K562 (cell line): ENCODE measurements at regions not wholly inside any gene's neighbourhood (a gene's known extent, or its start where the extent isn't known, plus 50 kb on each side); places are given as distances from the start of the nearest gene placed in this dataset.

Experiments used
- ATAC-seq: fragments of 200-7000 bp; cut with Tn5 transposase; 3 replicates; pipeline ENCODE4 v1.9.1; 2020; ENCODE audit warnings: moderate library complexity
- BruUV-seq: library from RNA; stranded (reverse); fragments of 400-500 nt; replicated peaks from 2 replicates; lab custom pipeline; 2021; lab: Mats Ljungman, UMichigan
- CTCF ChIA-PET: fragments of 300-600 bp; formaldehyde crosslinking; extraction: SDS; loops from one replicate; lab custom pipeline; 2021; ENCODE audit warnings: low intra/inter-chr PET ratio; lab: Yijun Ruan, JAX
- POLR2A ChIA-PET: fragments of 300-600, 350-650 bp; sonication (Branson Sonifier 250); formaldehyde crosslinking; extraction: SDS; loops from one replicate; lab custom pipeline; 2021; ENCODE audit warnings: antibody characterized with exemption, inconsistent platforms; lab: Yijun Ruan, JAX
- DNase-seq, 4 experiments: peaks; one replicate each; pipeline versions ENCODE4 v3.0.0 to v3.0.0-alpha.2; 2011 to 2018; ENCODE audit warnings: low spot score in 3 of 4, mixed read lengths in 3 of 4; ENCODE audit errors: extremely low read depth in 1 of 4
- FAIRE-seq: peaks from 2 replicates; lab custom pipeline; 2011; peaks lifted over from hg19 to GRCh38; lab: Jason Lieb, UNC
- H2AFZ ChIP-seq: 2 replicates; pipeline ENCODE4 v1.6.0; 2011; ENCODE audit warnings: low read depth, low read length, control low read depth, inconsistent platforms
- H3K27ac ChIP-seq: fragments of 200-600 bp; 3 replicates; pipeline ENCODE4 v1.8.0; 2011; ENCODE audit warnings: low read depth, mild to moderate bottlenecking, control low read depth, inconsistent platforms, low read length, moderate library complexity, mixed read lengths; ENCODE audit errors: extremely low read depth
- H3K27me3 ChIP-seq, 2 experiments: fragments of 300-600 bp in 1 of 2; 2 replicates in 1 of 2; 3 replicates in 1 of 2; pipeline versions ENCODE4 v1.6.0 to v1.8.0; 2011; ENCODE audit warnings: inconsistent platforms in 2 of 2, low read length in 2 of 2, mild to moderate bottlenecking in 1 of 2, mixed read lengths in 1 of 2, moderate library complexity in 1 of 2; ENCODE audit not compliant: control insufficient read depth in 2 of 2, insufficient read depth in 2 of 2
- H3K36me3 ChIP-seq: fragments of 300-600 bp; 3 replicates; pipeline ENCODE4 v1.8.0; 2011; ENCODE audit warnings: mild to moderate bottlenecking, low read length, inconsistent platforms; ENCODE audit not compliant: control insufficient read depth, insufficient read depth
- H3K4me1 ChIP-seq, 2 experiments: fragments of 200-600 bp in 1 of 2; replicated peaks in 1 of 2; 2 replicates in 1 of 2; 3 replicates in 1 of 2; pipeline versions ENCODE4 v1.5.1 to v1.8.0; 2011; ENCODE audit warnings: inconsistent platforms in 2 of 2, low read length in 2 of 2, mild to moderate bottlenecking in 1 of 2, mixed read lengths in 1 of 2, moderate library complexity in 1 of 2; ENCODE audit not compliant: control insufficient read depth in 2 of 2, insufficient read depth in 2 of 2
- H3K4me2 ChIP-seq: 2 replicates; pipeline ENCODE4 v1.6.1; 2011; ENCODE audit warnings: low read length, control low read depth, inconsistent platforms, mixed read lengths; ENCODE audit not compliant: insufficient read depth
- H3K4me3 ChIP-seq: fragments of 200-600 bp; sonication (generic), shearing (Covaris generic); 2 replicates; pipeline ENCODE4 v1.5.1; 2016; ENCODE audit warnings: control low read depth, inconsistent platforms
- H3K79me2 ChIP-seq: fragments of 200-600 bp; 3 replicates; pipeline ENCODE4 v1.8.0; 2011; ENCODE audit warnings: low read length, inconsistent platforms; ENCODE audit not compliant: control insufficient read depth, insufficient read depth
- H3K9ac ChIP-seq, 2 experiments: 2 replicates each; pipeline versions ENCODE4 v1.6.0 to v1.6.1; 2011; ENCODE audit warnings: low read depth in 2 of 2, low read length in 2 of 2, control low read depth in 1 of 2, inconsistent platforms in 1 of 2, mild to moderate bottlenecking in 1 of 2, mixed read lengths in 1 of 2; ENCODE audit not compliant: insufficient read depth in 1 of 2
- H3K9me1 ChIP-seq: one replicate; pipeline ENCODE4 v1.6.0; 2011; ENCODE audit warnings: inconsistent platforms, mild to moderate bottlenecking, low read length, moderate library complexity; ENCODE audit not compliant: control insufficient read depth, insufficient read depth
- H3K9me3 ChIP-seq: replicated peaks from 2 replicates; pipeline ENCODE4 v1.5.1; 2011; ENCODE audit warnings: low read depth, low read length, inconsistent platforms; ENCODE audit not compliant: control insufficient read depth, insufficient read depth
- H4K20me1 ChIP-seq: replicated peaks from 2 replicates; pipeline ENCODE4 v1.6.1; 2011; ENCODE audit warnings: low read length, inconsistent platforms, mixed read lengths; ENCODE audit not compliant: control insufficient read depth, insufficient read depth
- CCAR2 ChIP-seq: fragments of 200-400 bp; formaldehyde crosslinking; IDR thresholded peaks from 2 replicates; pipeline ENCODE4 v1.6.1; 2017; ENCODE audit warnings: mild to moderate bottlenecking, low read depth, low read length
- CREB1 ChIP-seq, 2 experiments: sonication (generic) in 1 of 2; formaldehyde crosslinking in 1 of 2; IDR thresholded peaks; 2 replicates each; pipeline versions ENCODE4 v1.6.1 to v1.8.0; 2012 to 2022; ENCODE audit warnings: inconsistent platforms in 1 of 2, mild to moderate bottlenecking in 1 of 2, missing genetic modification reagents in 1 of 2, moderate library complexity in 1 of 2
- CTCFL ChIP-seq: IDR thresholded peaks from 2 replicates; pipeline ENCODE4 v1.6.1; 2011; ENCODE audit warnings: borderline replicate concordance, low read depth, mild to moderate bottlenecking, moderate library complexity, low read length; ENCODE audit not compliant: insufficient read depth, poor library complexity, severe bottlenecking
- MXI1 ChIP-seq: IDR thresholded peaks from 2 replicates; pipeline ENCODE4 v1.6.1; 2011; ENCODE audit warnings: low read depth, mild to moderate bottlenecking, improper control_type of control experiment, low read length
- PHF20 ChIP-seq: fragments of 450-650 bp; IDR thresholded peaks from 2 replicates; pipeline ENCODE4 v1.6.1; 2018; ENCODE audit not compliant: partially characterized antibody
- SIX5 ChIP-seq, 2 experiments: IDR thresholded peaks; 2 replicates each; pipeline ENCODE4 v1.6.1; 2011; ENCODE audit warnings: low read length in 2 of 2, borderline replicate concordance in 1 of 2, low read depth in 1 of 2, mild to moderate bottlenecking in 1 of 2, moderate library complexity in 1 of 2; ENCODE audit not compliant: insufficient read depth in 1 of 2
- ZBTB11 ChIP-seq, 3 experiments: fragments of 200-800 bp in 1 of 3; fragments of 250-450 bp in 1 of 3; fragments of 450-650 bp in 1 of 3; sonication (Bioruptor Pico) in 1 of 3; sonication (Bioruptor generic) in 1 of 3; formaldehyde crosslinking in 1 of 3; IDR thresholded peaks; 2 replicates each; pipeline versions ENCODE4 v1.6.1 to v1.8.0; 2016 to 2022; ENCODE audit warnings: mild to moderate bottlenecking in 2 of 3, missing genetic modification characterization in 2 of 3, missing compliant biosample characterization in 1 of 3, moderate library complexity in 1 of 3
- ZNF785 ChIP-seq: fragments of 250-450 bp; sonication (Bioruptor Pico); IDR thresholded peaks from 2 replicates; pipeline ENCODE4 v1.4.0; 2020; ENCODE audit warnings: mild to moderate bottlenecking
- WGBS: fragments of 100-300 bp; shearing (Covaris generic); methylation state at CpG from one replicate; pipeline ENCODE4 v1.1.6; 2016; ENCODE audit warnings: low coverage, mixed read lengths; ENCODE audit not compliant: insufficient coverage; ENCODE audit errors: missing lambda C conversion rate; 5-methylcytosine and 5-hydroxymethylcytosine counted together
- in situ Hi-C: fragments of 300-500 bp; cut with MboI; formaldehyde crosslinking; loops from 4 replicates; pipeline ENCODE4 v1.15.0; 2018; ENCODE audit warnings: inconsistent platforms, mixed read lengths
- intact Hi-C: fragments of 100-400 bp; cut with micrococcal nuclease; formaldehyde crosslinking; loops from 2 replicates; pipeline ENCODE4 v1.14.2; 2022
- TF ChIP-seq, protein P1 (sequence below): fragments of 450-650 bp; IDR thresholded peaks from 2 replicates; pipeline ENCODE4 v1.6.1; 2016; ENCODE audit warnings: antibody characterized with exemption
- TF ChIP-seq, protein P2 (sequence below): fragments of 250-450 bp; sonication (Bioruptor Pico); IDR thresholded peaks from 2 replicates; pipeline ENCODE4 v1.8.0; 2022; ENCODE audit warnings: moderate library complexity, mild to moderate bottlenecking, inconsistent platforms

DNA sequence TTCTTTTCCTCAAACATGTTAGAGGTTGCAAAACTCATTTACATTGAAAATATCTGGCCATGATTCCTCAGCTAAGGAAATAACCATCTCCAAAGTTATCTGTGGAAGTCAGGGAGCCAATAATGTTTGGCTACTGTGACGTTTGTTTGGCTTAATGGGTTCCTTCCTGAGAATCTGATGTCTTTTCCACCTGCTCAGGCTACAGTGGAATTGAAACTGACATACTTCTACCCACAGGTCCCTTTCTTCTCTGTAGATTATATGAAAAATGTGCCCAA lies 221.1 kb upstream of the XYLT1 start:
- no peak for TF ChIP-seq CTCFL
- TF ChIP-seq CCAR2: no peak
- no peak for TF ChIP-seq ZBTB11 (CRISPR knock-in tag; IDR thresholded peaks at IDR 0.05)
- TF ChIP-seq MXI1: no peak
- TF ChIP-seq, protein P1, sequence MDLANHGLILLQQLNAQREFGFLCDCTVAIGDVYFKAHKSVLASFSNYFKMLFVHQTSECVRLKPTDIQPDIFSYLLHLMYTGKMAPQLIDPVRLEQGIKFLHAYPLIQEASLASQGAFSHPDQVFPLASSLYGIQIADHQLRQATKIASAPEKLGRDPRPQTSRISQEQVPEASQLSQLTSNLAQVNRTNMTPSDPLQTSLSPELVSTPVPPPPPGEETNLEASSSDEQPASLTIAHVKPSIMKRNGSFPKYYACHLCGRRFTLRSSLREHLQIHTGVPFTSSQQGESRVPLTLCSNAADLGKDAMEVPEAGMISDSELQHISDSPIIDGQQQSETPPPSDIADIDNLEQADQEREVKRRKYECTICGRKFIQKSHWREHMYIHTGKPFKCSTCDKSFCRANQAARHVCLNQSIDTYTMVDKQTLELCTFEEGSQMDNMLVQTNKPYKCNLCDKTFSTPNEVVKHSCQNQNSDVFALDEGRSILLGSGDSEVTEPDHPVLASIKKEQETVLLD: no peak
- TF ChIP-seq, protein P2, sequence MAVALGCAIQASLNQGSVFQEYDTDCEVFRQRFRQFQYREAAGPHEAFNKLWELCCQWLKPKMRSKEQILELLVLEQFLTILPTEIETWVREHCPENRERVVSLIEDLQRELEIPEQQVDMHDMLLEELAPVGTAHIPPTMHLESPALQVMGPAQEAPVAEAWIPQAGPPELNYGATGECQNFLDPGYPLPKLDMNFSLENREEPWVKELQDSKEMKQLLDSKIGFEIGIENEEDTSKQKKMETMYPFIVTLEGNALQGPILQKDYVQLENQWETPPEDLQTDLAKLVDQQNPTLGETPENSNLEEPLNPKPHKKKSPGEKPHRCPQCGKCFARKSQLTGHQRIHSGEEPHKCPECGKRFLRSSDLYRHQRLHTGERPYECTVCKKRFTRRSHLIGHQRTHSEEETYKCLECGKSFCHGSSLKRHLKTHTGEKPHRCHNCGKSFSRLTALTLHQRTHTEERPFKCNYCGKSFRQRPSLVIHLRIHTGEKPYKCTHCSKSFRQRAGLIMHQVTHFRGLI (CRISPR knock-in tag): no peak
- no peak for TF ChIP-seq SIX5 (IDR thresholded peaks at IDR 0.05; ENCODE audit: borderline replicate concordance in 1 of 2, insufficient read depth in 1 of 2, low read depth in 1 of 2, low read length in 2 of 2)
- no peak for TF ChIP-seq ZNF785 (CRISPR knock-in tag)
- TF ChIP-seq PHF20: no peak
- TF ChIP-seq CREB1 (IDR thresholded peaks at IDR 0.05): no peak
- TF ChIP-seq CREB1 (CRISPR knock-in tag; IDR thresholded peaks at IDR 0.05): no peak
- TF ChIP-seq, all 486 proteins: peak for 0
- no peaks in the 10 kb centered on the region for H3K9me1 ChIP-seq
- no peaks in the 10 kb centered on the region for H3K79me2 ChIP-seq
- DNase-seq: no peak
- no peak overlapping the region for H3K4me2 ChIP-seq
- FAIRE-seq: no peak
- in situ Hi-C loops (no loop called here), intact Hi-C loops (no loop called here)
- no peaks in the 10 kb centered on the region for H3K36me3 ChIP-seq
- H4K20me1 ChIP-seq: no peaks in the 10 kb centered on the region
- H3K9ac ChIP-seq: no peak overlapping the region
- CTCF ChIA-PET: no interaction called here
- ATAC-seq: no peak
- peaks cover 0 to 2% of the 10 kb centered on the region in 2 experiments; a peak in 1 of 5 replicates for H3K27me3 ChIP-seq
- POLR2A ChIA-PET: interaction anchor here (0.9 kb wide), 1 partner anchor 43 kb away, joined by 3 read pairs; no protein-coding TSS in a partner anchor
- no peak overlapping the region for H2AFZ ChIP-seq
- 0% methylated on average over 1 of the region's 1 CpG for WGBS
- H3K4me1 ChIP-seq: no peaks in the 10 kb centered on the region
- H3K4me3 ChIP-seq: no peak overlapping the region
- no peak overlapping the region for H3K27ac ChIP-seq
- BruUV-seq: no TSS peak
- H3K9me3 ChIP-seq: no peaks in the 10 kb centered on the region
